MM.1S (cell line): ENCODE measurements at regions not wholly inside any gene's neighbourhood (a gene's known extent, or its start where the extent isn't known, plus 50 kb on each side); places are given as distances from the start of the nearest gene placed in this dataset.
"Not testable (repeated sequence)": the region's sequence is repeated elsewhere in the genome, so short reads cannot be mapped to it uniquely, and the experiment has no call there.

ENCODE experiments used
- DNase-seq: peaks from one replicate; pipeline ENCODE4 v3.0.0-alpha.2; 2015
- H2AFZ ChIP-seq: fragments of 300-600 bp; sonication (generic); 2 replicates; pipeline ENCODE4 v1.6.0; 2016; ENCODE audit warnings: antibody characterized with exemption, low read length
- H3F3A ChIP-seq: fragments of 300-600 bp; sonication (generic); 2 replicates; pipeline ENCODE4 v1.6.1; 2016; ENCODE audit warnings: mild to moderate bottlenecking, antibody characterized with exemption, low read length, moderate library complexity, mixed read lengths; ENCODE audit not compliant: insufficient read depth
- H3K27ac ChIP-seq: fragments of 300-600 bp; sonication (generic); 2 replicates; pipeline ENCODE4 v1.5.1; 2016; ENCODE audit warnings: mild to moderate bottlenecking, low read length
- H3K27me3 ChIP-seq: fragments of 300-600 bp; sonication (generic); replicated peaks from 2 replicates; pipeline ENCODE4 v1.6.0; 2016; ENCODE audit warnings: low read length; ENCODE audit not compliant: insufficient read depth
- H3K36me3 ChIP-seq: fragments of 300-600 bp; sonication (generic); replicated peaks from 2 replicates; pipeline ENCODE4 v1.6.1; 2016; ENCODE audit warnings: mild to moderate bottlenecking, low read length, mixed read lengths; ENCODE audit not compliant: insufficient read depth
- H3K4me1 ChIP-seq: fragments of 300-600 bp; sonication (generic); 2 replicates; pipeline ENCODE4 v1.6.1; 2016; ENCODE audit warnings: low read length, mixed read lengths
- H3K4me2 ChIP-seq: fragments of 300-600 bp; sonication (generic); 2 replicates; pipeline ENCODE4 v1.6.0; 2016; ENCODE audit warnings: low read depth, low read length
- H3K4me3 ChIP-seq: fragments of 300-600 bp; sonication (generic); 2 replicates; pipeline ENCODE4 v1.5.1; 2016; ENCODE audit warnings: low read length, mixed read lengths
- H3K79me2 ChIP-seq: fragments of 300-600 bp; sonication (generic); 2 replicates; pipeline ENCODE4 v1.6.1; 2016; ENCODE audit warnings: mixed run types, low read length, mixed read lengths
- H3K9ac ChIP-seq: fragments of 300-600 bp; sonication (generic); 2 replicates; pipeline ENCODE4 v1.6.1; 2016; ENCODE audit warnings: low read length, mixed read lengths
- H3K9me2 ChIP-seq: fragments of 300-600 bp; sonication (generic); replicated peaks from 2 replicates; pipeline ENCODE4 v1.6.1; 2016; ENCODE audit warnings: mild to moderate bottlenecking, low read length, mixed read lengths; ENCODE audit not compliant: insufficient read depth
- H3K9me3 ChIP-seq: fragments of 300-600 bp; sonication (generic); replicated peaks from 2 replicates; pipeline ENCODE4 v1.6.1; 2016; ENCODE audit warnings: mild to moderate bottlenecking, low read length, mixed read lengths; ENCODE audit not compliant: insufficient read depth
- H4K20me1 ChIP-seq: fragments of 300-600 bp; sonication (generic); 2 replicates; pipeline ENCODE4 v1.6.1; 2016; ENCODE audit warnings: mild to moderate bottlenecking, low read length, moderate library complexity, mixed read lengths; ENCODE audit not compliant: insufficient read depth
- EZH2 ChIP-seq: fragments of 300-600 bp; sonication (generic); optimal IDR thresholded peaks from 2 replicates; pipeline ENCODE3; 2017; ENCODE audit warnings: low read depth, mild to moderate bottlenecking, antibody characterized with exemption, low read length, mixed read lengths
- EZH2phosphoT487 ChIP-seq: fragments of 300-600 bp; sonication (generic); IDR thresholded peaks from 2 replicates; pipeline ENCODE4 v1.6.1; 2018; ENCODE audit warnings: antibody characterized with exemption, low read length
- TF ChIP-seq, protein P1 (sequence below): fragments of 300-600 bp; sonication (generic); IDR thresholded peaks from 2 replicates; pipeline ENCODE4 v1.5.1; 2016; ENCODE audit warnings: antibody characterized with exemption, low read length, mixed read lengths

DNA sequence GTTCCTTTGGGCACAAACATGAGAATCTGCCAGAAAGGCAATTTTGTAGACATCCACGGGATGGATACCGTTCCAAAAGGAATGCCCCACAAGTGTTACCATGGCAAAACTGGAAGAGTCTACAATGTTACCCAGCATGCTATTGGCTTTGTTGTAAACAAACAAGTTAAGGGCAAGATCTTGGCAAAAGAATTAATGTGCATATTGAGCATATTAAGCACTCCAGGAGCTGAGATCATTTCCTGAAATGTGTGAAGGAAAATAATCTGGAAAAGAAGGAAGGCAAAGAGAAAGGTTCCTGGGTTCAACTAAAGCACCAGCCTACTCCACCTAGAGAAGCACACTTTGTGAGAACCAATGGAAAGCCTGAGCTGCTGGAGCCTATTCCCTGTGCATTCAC, 103.9 kb upstream of the ARG1 start:
- Histone ChIP-seq H3K9ac (no peak overlapping the region), H3K27ac (no peak overlapping the region), H3F3A (no peaks in the 10 kb centered on the region), H3K9me2 (no peaks in the 10 kb centered on the region), H3K9me3 (no peaks in the 10 kb centered on the region), H3K4me2 (no peak overlapping the region), H3K27me3 (no peaks in the 10 kb centered on the region), H2AFZ (no peak overlapping the region), H4K20me1 (no peaks in the 10 kb centered on the region), H3K79me2 (no peaks in the 10 kb centered on the region), H3K4me3 (no peak overlapping the region), H3K36me3 (no peaks in the 10 kb centered on the region), H3K4me1 (no peaks in the 10 kb centered on the region)
- TF ChIP-seq, protein P1, sequence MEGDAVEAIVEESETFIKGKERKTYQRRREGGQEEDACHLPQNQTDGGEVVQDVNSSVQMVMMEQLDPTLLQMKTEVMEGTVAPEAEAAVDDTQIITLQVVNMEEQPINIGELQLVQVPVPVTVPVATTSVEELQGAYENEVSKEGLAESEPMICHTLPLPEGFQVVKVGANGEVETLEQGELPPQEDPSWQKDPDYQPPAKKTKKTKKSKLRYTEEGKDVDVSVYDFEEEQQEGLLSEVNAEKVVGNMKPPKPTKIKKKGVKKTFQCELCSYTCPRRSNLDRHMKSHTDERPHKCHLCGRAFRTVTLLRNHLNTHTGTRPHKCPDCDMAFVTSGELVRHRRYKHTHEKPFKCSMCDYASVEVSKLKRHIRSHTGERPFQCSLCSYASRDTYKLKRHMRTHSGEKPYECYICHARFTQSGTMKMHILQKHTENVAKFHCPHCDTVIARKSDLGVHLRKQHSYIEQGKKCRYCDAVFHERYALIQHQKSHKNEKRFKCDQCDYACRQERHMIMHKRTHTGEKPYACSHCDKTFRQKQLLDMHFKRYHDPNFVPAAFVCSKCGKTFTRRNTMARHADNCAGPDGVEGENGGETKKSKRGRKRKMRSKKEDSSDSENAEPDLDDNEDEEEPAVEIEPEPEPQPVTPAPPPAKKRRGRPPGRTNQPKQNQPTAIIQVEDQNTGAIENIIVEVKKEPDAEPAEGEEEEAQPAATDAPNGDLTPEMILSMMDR = no peak
- TF ChIP-seq EZH2phosphoT487 = no peak
- TF ChIP-seq EZH2 = no peak
- DNase-seq = no peak

DNA sequence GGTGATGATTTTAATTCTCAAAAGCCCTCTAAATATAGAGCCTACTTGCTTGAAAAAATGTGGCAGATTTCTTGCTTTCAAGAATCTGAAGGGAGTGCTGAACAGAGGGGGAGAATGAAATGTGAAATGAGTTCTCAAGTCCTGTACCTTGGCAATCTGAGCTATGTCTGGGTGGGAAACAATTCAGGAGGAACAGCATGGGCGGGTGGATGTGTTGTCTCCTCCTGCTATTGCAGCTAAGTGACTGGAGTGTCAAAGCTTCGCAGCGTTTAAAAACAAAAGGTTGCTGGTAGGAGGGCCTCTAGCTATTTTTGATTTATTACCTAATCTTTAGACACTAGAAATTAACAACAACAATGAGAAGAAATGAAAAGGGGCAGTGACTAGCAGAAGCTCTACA, 102.5 kb upstream of the ARG1 start:
- H3K36me3 ChIP-seq = no peaks in the 10 kb centered on the region
- H3K27ac ChIP-seq = no peak overlapping the region
- no peaks in the 10 kb centered on the region for H3K27me3 ChIP-seq
- no peaks in the 10 kb centered on the region for H3K4me1 ChIP-seq
- no peak overlapping the region for H2AFZ ChIP-seq
- H3K4me3 ChIP-seq = no peak overlapping the region
- H3K9me3 ChIP-seq = no peaks in the 10 kb centered on the region
- no peak overlapping the region for H3K9ac ChIP-seq
- no peaks in the 10 kb centered on the region for H3F3A ChIP-seq
- DNase-seq = no peak
- no peaks in the 10 kb centered on the region for H4K20me1 ChIP-seq
- no peaks in the 10 kb centered on the region for H3K9me2 ChIP-seq
- H3K4me2 ChIP-seq = no peak overlapping the region
- no peaks in the 10 kb centered on the region for H3K79me2 ChIP-seq
- TF ChIP-seq EZH2phosphoT487 (no peak), EZH2 (no peak)
- TF ChIP-seq, protein P1 = no peak

DNA sequence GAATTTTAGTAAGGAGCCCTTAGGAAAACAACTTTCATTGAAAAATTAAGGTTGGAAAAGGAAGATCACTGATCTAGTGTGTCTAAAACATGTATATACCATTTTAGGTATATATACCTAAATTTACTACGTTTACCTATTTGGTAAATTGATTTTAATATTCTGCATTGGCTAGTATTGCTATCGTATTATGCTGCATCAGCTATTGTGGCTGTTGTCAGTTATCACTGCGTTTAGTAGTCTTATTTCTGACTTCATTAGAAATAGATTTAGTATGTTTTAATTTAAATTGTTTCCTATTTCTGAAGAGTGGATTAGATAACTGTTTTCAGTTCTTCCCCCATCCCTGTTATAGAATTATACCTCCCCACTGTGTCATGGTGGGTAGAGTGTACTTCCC, 101.7 kb upstream of the ARG1 start:
- H3K27me3 ChIP-seq = no peaks in the 10 kb centered on the region
- H3K4me1 ChIP-seq = no peaks in the 10 kb centered on the region
- no peaks in the 10 kb centered on the region for H3F3A ChIP-seq
- H3K9ac ChIP-seq = no peak overlapping the region
- H2AFZ ChIP-seq = no peak overlapping the region
- H3K27ac ChIP-seq = no peak overlapping the region
- no peaks in the 10 kb centered on the region for H3K9me3 ChIP-seq
- H3K4me2 ChIP-seq = no peak overlapping the region
- H3K79me2 ChIP-seq = no peaks in the 10 kb centered on the region
- DNase-seq = no peak
- no peaks in the 10 kb centered on the region for H3K9me2 ChIP-seq
- H4K20me1 ChIP-seq = no peaks in the 10 kb centered on the region
- TF ChIP-seq, protein P1 = no peak
- TF ChIP-seq EZH2 (no peak), EZH2phosphoT487 (no peak)
- H3K4me3 ChIP-seq = no peak overlapping the region
- H3K36me3 ChIP-seq = no peaks in the 10 kb centered on the region

DNA sequence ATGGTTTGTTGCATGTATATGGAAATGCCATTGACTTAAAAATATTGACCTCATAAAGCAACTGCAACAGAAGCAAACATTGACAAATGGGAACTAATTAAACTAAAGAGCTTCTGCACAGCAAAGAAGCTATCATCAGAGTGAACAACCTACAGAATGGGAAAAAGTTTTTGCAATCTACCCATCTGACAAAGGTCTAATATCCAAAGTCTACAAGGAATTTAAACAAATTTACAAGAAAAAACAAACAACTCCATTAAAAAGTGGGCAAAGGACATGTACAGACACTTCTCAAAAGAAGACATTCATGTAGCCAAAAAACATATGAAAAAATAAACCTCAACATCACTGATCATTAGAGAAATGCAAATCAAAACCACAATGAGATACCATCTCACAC, 99.7 kb upstream of the ARG1 start:
- H3K27ac ChIP-seq, H3K9me2 ChIP-seq, H3F3A ChIP-seq, H2AFZ ChIP-seq, H3K4me3 ChIP-seq, H3K9me3 ChIP-seq, H3K36me3 ChIP-seq, DNase-seq, H3K4me2 ChIP-seq, H4K20me1 ChIP-seq, H3K79me2 ChIP-seq, H3K4me1 ChIP-seq, H3K27me3 ChIP-seq, H3K9ac ChIP-seq: not testable (repeated sequence)
